ENCODE measurements at regions not wholly inside any gene's neighbourhood (a gene's known extent, or its start where the extent isn't known, plus 50 kb on each side); places are given as distances from the start of the nearest gene placed in this dataset.

GRCh38 chr9:526904-527591 lies 312.4 kb downstream of the DOCK8 start:
- WGBS, 3 donors: 90 to 97% (median 96%) methylated on average over 11 of the region's 11 CpGs
- DNase-seq: no peak
- Histone ChIP-seq H3K9me3 (no peaks in the 10 kb centered on the region), H3K4me1 (ENCODE audit: insufficient read depth) (peaks cover 1% of the 10 kb centered on the region), H3K36me3 (no peaks in the 10 kb centered on the region), H3K4me3 (no peak overlapping the region), H3K27ac (no peak overlapping the region), H3K27me3 (no peaks in the 10 kb centered on the region)
- TF ChIP-seq POLR2A (IDR thresholded peaks at IDR 0.05): no peak
- no peak for TF ChIP-seq EP300 (IDR thresholded peaks at IDR 0.05)
- TF ChIP-seq, protein P1, sequence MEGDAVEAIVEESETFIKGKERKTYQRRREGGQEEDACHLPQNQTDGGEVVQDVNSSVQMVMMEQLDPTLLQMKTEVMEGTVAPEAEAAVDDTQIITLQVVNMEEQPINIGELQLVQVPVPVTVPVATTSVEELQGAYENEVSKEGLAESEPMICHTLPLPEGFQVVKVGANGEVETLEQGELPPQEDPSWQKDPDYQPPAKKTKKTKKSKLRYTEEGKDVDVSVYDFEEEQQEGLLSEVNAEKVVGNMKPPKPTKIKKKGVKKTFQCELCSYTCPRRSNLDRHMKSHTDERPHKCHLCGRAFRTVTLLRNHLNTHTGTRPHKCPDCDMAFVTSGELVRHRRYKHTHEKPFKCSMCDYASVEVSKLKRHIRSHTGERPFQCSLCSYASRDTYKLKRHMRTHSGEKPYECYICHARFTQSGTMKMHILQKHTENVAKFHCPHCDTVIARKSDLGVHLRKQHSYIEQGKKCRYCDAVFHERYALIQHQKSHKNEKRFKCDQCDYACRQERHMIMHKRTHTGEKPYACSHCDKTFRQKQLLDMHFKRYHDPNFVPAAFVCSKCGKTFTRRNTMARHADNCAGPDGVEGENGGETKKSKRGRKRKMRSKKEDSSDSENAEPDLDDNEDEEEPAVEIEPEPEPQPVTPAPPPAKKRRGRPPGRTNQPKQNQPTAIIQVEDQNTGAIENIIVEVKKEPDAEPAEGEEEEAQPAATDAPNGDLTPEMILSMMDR (IDR thresholded peaks at IDR 0.05): no peak
- intact Hi-C loops (cut with DNase I): no loop called here

DNA sequence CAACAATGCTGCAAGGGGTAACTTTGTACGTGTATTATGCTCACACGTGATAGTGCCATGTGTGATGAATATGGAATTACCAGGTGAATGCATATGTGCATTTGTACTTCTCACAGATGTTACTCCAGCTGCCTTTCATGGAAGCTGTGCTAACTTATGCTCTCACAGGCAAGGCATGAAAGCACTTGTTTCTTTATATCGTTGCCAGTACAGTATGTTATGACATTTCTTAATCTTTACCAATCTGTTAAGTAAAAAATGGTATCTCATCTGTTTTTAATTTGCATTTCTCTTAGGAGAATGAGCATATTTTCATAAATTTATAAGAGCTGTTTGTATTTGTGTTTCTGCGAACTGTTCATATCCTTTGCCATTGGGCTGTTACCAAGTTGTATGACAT lies 311.8 kb upstream of the DMRT1 start:
- TF ChIP-seq POLR2A (IDR thresholded peaks at IDR 0.05): no peak
- TF ChIP-seq, protein P1 (IDR thresholded peaks at IDR 0.05): no peak
- TF ChIP-seq EP300 (IDR thresholded peaks at IDR 0.05): no peak
- Histone ChIP-seq H3K27ac (no peak overlapping the region), H3K36me3 (no peaks in the 10 kb centered on the region), H3K27me3 (no peaks in the 10 kb centered on the region), H3K4me1 (ENCODE audit: insufficient read depth) (peaks cover 4% of the 10 kb centered on the region), H3K4me3 (no peak overlapping the region), H3K9me3 (no peaks in the 10 kb centered on the region)
- intact Hi-C loops (cut with DNase I): no loop called here
- no peak for DNase-seq
- WGBS, 3 donors: 66 to 72% (median 70%) methylated on average over 4 of the region's 4 CpGs

DNA sequence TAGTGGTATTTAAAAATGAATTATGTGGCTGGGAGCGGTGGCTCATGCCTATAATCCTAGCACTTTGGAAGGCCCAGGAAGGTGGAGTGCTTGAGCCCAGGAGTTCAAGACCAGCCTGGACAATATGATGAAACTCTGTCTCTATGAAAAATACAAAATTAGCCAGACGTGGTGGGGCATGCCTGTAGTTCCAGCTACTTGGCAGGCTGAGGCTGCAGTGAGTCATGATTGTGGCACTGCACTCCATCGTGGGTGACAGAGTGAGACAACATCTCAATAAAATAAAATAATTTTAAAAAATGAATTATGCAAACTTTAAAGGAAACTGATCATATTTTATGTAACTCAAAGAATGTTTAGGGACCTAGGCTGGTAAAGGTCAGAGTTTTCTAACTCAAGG lies 310.8 kb upstream of the DMRT1 start:
- Histone ChIP-seq H3K36me3 (no peaks in the 10 kb centered on the region), H3K9me3 (no peaks in the 10 kb centered on the region), H3K27me3 (no peaks in the 10 kb centered on the region), H3K27ac (no peak overlapping the region), H3K4me3 (no peak overlapping the region), H3K4me1 (ENCODE audit: insufficient read depth) (peaks cover 6% of the 10 kb centered on the region)
- TF ChIP-seq POLR2A (IDR thresholded peaks at IDR 0.05): no peak
- TF ChIP-seq, protein P1 (IDR thresholded peaks at IDR 0.05): no peak
- no peak for TF ChIP-seq EP300 (IDR thresholded peaks at IDR 0.05)
- 51 to 65% (median 56%) methylated on average over 3 of the region's 3 CpGs for WGBS, 3 donors
- no peak for DNase-seq
- intact Hi-C loops (cut with DNase I): no loop called here

DNA sequence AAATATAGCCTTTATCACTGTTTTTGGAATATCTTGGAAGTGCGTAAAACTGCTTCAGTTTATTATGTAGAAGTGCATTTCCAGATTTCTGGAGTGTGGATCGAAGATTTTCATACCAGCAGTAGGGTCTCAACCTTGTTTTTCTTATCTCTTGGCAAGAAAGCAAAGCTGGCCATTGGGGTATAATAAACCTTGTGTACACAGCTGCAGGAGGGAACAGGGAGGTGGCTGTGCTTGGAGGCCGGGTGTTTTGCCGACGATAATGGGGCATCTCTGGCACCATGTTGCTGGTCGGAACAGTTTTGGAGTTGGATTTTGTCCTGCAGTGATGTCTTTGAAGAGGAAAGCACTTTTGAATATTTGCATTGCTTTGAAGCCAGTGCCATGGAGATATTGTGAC lies 308.8 kb upstream of the DMRT1 start:
- whole genome bisulfite sequencing, 3 donors: 41 to 68% (median 51%) methylated on average over 6 of the region's 6 CpGs
- Histone ChIP-seq H3K4me1 (ENCODE audit: insufficient read depth) (peaks cover 6% of the 10 kb centered on the region), H3K36me3 (no peaks in the 10 kb centered on the region)

More for the DNA sequence above, 308.8 kb upstream of the DMRT1 start:
- Histone ChIP-seq H3K27ac (no peak overlapping the region), H3K27me3 (no peaks in the 10 kb centered on the region), H3K4me3 (no peak overlapping the region), H3K9me3 (no peaks in the 10 kb centered on the region)
- DNase-seq: no peak
- intact Hi-C loops (cut with DNase I): no loop called here
- no peak for TF ChIP-seq EP300 (IDR thresholded peaks at IDR 0.05)
- TF ChIP-seq, protein P1 (IDR thresholded peaks at IDR 0.05): no peak
- TF ChIP-seq POLR2A (IDR thresholded peaks at IDR 0.05): no peak
